Erythroblast (primary cell): ENCODE measurements at regions not wholly inside any gene's neighbourhood (a gene's known extent, or its start where the extent isn't known, plus 50 kb on each side); places are given as distances from the start of the nearest gene placed in this dataset.

Experiments
- GATA1 ChIP-seq: IDR thresholded peaks from 2 replicates; pipeline ENCODE4 v1.6.1; 2011; ENCODE audit warnings: low read depth, mild to moderate bottlenecking, control low read depth, low read length, moderate library complexity
- POLR2A ChIP-seq: IDR thresholded peaks from 2 replicates; pipeline ENCODE4 v1.6.1; 2011; ENCODE audit warnings: mild to moderate bottlenecking, low read length

- no peak for TF ChIP-seq POLR2A
- TF ChIP-seq GATA1, result no peak
Measured at GRCh38 chr16:9594946-9595345, 503.5 kb downstream of the HAPSTR1 start.
